SH-SY5Y (cell line): ENCODE measurements at regions not wholly inside any gene's neighbourhood (a gene's known extent, or its start where the extent isn't known, plus 50 kb on each side); places are given as distances from the start of the nearest gene placed in this dataset.

Experiments
- GATA2 ChIP-seq: IDR thresholded peaks from 2 replicates; pipeline ENCODE4 v1.6.1; 2011; ENCODE audit warnings: mild to moderate bottlenecking, low read depth, low read length
- GATA3 ChIP-seq: IDR thresholded peaks from 2 replicates; pipeline ENCODE4 v1.6.1; 2011; ENCODE audit warnings: low read depth, mild to moderate bottlenecking, low read length, moderate library complexity

DNA sequence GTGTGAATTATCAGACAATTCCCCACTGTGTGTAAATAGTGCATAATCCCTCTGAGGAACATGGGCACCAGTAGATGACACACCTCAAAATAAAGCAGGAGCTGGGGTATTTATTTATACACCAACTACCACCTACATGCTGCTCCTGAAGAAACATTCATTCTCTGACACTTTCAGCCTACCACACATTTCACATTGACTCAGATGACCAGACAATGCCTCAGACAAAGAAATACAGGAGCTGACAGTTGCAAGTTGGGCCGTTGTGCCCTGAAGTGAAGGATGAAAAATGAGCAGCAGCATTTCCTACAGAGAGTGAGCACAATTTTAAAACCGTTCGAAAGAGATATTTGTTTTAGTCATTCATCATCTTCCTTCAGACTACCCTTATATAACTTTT, 63.2 kb downstream of the RGS2 start:
- TF ChIP-seq GATA3 (no peak), GATA2 (no peak)
